ENCODE measurements at regions not wholly inside any gene's neighbourhood (a gene's known extent, or its start where the extent isn't known, plus 50 kb on each side); places are given as distances from the start of the nearest gene placed in this dataset.

DNA sequence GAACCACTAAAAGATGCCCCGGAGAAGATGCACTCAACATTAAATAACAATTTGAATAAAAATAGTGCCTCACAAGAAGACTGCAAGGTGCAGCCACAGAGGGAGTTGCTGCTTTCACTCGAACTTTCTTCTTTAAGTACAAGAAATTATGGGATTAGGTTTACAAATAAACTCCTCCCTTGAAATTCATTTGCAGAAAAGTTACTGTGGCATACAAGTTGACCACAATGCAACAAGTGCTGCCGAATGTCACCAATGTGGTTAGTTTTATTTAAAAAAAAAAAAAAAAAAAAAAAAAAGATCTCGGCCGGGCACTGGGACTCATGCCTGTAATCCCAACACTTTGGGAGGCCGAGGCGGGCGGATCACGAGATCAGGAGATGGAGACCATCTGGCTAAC is 76.8 kb upstream of the RAB4A start:
- TF ChIP-seq, protein P1, sequence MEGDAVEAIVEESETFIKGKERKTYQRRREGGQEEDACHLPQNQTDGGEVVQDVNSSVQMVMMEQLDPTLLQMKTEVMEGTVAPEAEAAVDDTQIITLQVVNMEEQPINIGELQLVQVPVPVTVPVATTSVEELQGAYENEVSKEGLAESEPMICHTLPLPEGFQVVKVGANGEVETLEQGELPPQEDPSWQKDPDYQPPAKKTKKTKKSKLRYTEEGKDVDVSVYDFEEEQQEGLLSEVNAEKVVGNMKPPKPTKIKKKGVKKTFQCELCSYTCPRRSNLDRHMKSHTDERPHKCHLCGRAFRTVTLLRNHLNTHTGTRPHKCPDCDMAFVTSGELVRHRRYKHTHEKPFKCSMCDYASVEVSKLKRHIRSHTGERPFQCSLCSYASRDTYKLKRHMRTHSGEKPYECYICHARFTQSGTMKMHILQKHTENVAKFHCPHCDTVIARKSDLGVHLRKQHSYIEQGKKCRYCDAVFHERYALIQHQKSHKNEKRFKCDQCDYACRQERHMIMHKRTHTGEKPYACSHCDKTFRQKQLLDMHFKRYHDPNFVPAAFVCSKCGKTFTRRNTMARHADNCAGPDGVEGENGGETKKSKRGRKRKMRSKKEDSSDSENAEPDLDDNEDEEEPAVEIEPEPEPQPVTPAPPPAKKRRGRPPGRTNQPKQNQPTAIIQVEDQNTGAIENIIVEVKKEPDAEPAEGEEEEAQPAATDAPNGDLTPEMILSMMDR (IDR thresholded peaks at IDR 0.05), result no peak
- no peak for TF ChIP-seq POLR2A (IDR thresholded peaks at IDR 0.05)
